Nephron (organoid): ENCODE measurements at regions not wholly inside any gene's neighbourhood (a gene's known extent, or its start where the extent isn't known, plus 50 kb on each side); places are given as distances from the start of the nearest gene placed in this dataset.

ENCODE experiments used
- H3K27ac Mint-ChIP-seq, 3 experiments: 2 replicates each; pipeline ENCODE4 v1.8.0; 2020; ENCODE audit warnings: mixed read lengths in 3 of 3, mild to moderate bottlenecking in 2 of 3, moderate library complexity in 1 of 3
- H3K27me3 Mint-ChIP-seq: 2 replicates; pipeline ENCODE4 v1.8.0; 2021; ENCODE audit warnings: low read depth, mild to moderate bottlenecking, moderate library complexity, mixed read lengths
- H3K36me3 Mint-ChIP-seq: 2 replicates; pipeline ENCODE4 v1.8.0; 2020; ENCODE audit warnings: low read depth, mixed read lengths
- H3K4me1 Mint-ChIP-seq: 2 replicates; pipeline ENCODE4 v1.8.0; 2020; ENCODE audit warnings: mixed read lengths
- H3K4me3 Mint-ChIP-seq, 3 experiments: 2 replicates each; pipeline ENCODE4 v1.8.0; 2020; ENCODE audit warnings: mild to moderate bottlenecking in 3 of 3, mixed read lengths in 3 of 3, moderate library complexity in 2 of 3
- H3K9me3 Mint-ChIP-seq: 2 replicates; pipeline ENCODE4 v1.8.0; 2020; ENCODE audit warnings: mixed read lengths
- CTCF ChIP-seq, 3 experiments: fragments of 200-600 bp; sonication (generic); IDR thresholded peaks; one replicate each; pipeline ENCODE4 v1.5.0; 2021; ENCODE audit warnings: antibody characterized with exemption in 3 of 3; ENCODE audit not compliant: unreplicated experiment in 3 of 3

GRCh38 chr2:735670-736218, 58.5 kb upstream of the TMEM18 start:
- H3K27ac Mint-ChIP-seq, result no peak overlapping the region
- peaks cover 23% of the 10 kb centered on the region for H3K4me1 Mint-ChIP-seq
- no peak for TF ChIP-seq CTCF (IDR thresholded peaks at IDR 0.05; ENCODE audit: unreplicated experiment in 3 of 3)
- H3K36me3 Mint-ChIP-seq, result no peaks in the 10 kb centered on the region
- no peak overlapping the region for H3K4me3 Mint-ChIP-seq
- H3K27me3 Mint-ChIP-seq, result peaks cover 4% of the 10 kb centered on the region
- no peaks in the 10 kb centered on the region for H3K9me3 Mint-ChIP-seq

- Mint-ChIP-seq H3K4me3 (no peak overlapping the region), H3K27ac (peak overlapping the region in 2 of 3 experiments; percentile 34 to 43), H3K4me1 (peaks cover 19% of the 10 kb centered on the region), H3K36me3 (no peaks in the 10 kb centered on the region), H3K9me3 (no peaks in the 10 kb centered on the region), H3K27me3 (peaks cover 6% of the 10 kb centered on the region)
- no peak for TF ChIP-seq CTCF (IDR thresholded peaks at IDR 0.05; ENCODE audit: unreplicated experiment in 3 of 3)
These were observed 57.3 kb upstream of the TMEM18 start for GRCh38 chr2:734496-734895.

GRCh38 chr2:733495-733894, 56.3 kb upstream of the TMEM18 start:
- Mint-ChIP-seq H3K27me3 (peaks cover 13% of the 10 kb centered on the region), H3K9me3 (no peaks in the 10 kb centered on the region), H3K27ac (peak overlapping the region in 1 of 3 experiments; percentile 63), H3K4me3 (no peak overlapping the region), H3K4me1 (peaks cover 16% of the 10 kb centered on the region), H3K36me3 (no peaks in the 10 kb centered on the region)
- TF ChIP-seq CTCF (IDR thresholded peaks at IDR 0.05; ENCODE audit: unreplicated experiment in 3 of 3), result no peak

- no peaks in the 10 kb centered on the region for H3K9me3 Mint-ChIP-seq
- no peak overlapping the region for H3K4me3 Mint-ChIP-seq
- peaks cover 16% of the 10 kb centered on the region for H3K4me1 Mint-ChIP-seq
- H3K27ac Mint-ChIP-seq, result peak overlapping the region in 1 of 3 experiments; percentile 63
- TF ChIP-seq CTCF (IDR thresholded peaks at IDR 0.05; ENCODE audit: unreplicated experiment in 3 of 3), result no peak
- H3K27me3 Mint-ChIP-seq, result peaks cover 13% of the 10 kb centered on the region
- no peaks in the 10 kb centered on the region for H3K36me3 Mint-ChIP-seq
These were observed 55.8 kb upstream of the TMEM18 start for GRCh38 chr2:733001-733400.

GRCh38 chr2:731711-732110, 54.5 kb upstream of the TMEM18 start:
- Mint-ChIP-seq H3K27me3 (peaks cover 13% of the 10 kb centered on the region), H3K4me1 (peaks cover 9% of the 10 kb centered on the region), H3K36me3 (no peaks in the 10 kb centered on the region), H3K4me3 (no peak overlapping the region), H3K9me3 (no peaks in the 10 kb centered on the region), H3K27ac (no peak overlapping the region)
- no peak for TF ChIP-seq CTCF (IDR thresholded peaks at IDR 0.05; ENCODE audit: unreplicated experiment in 3 of 3)

GRCh38 chr2:729376-729861, 52.2 kb upstream of the TMEM18 start:
- no peak for TF ChIP-seq CTCF (IDR thresholded peaks at IDR 0.05; ENCODE audit: unreplicated experiment in 3 of 3)
- Mint-ChIP-seq H3K27ac (peak overlapping the region in 1 of 3 experiments; percentile 29), H3K27me3 (peaks cover 13% of the 10 kb centered on the region), H3K36me3 (no peaks in the 10 kb centered on the region), H3K9me3 (no peaks in the 10 kb centered on the region), H3K4me3 (no peak overlapping the region), H3K4me1 (no peaks in the 10 kb centered on the region)
